HEK293T (cell line): ENCODE measurements at regions not wholly inside any gene's neighbourhood (a gene's known extent, or its start where the extent isn't known, plus 50 kb on each side); places are given as distances from the start of the nearest gene placed in this dataset.
"Not testable (repeated sequence)": the region's sequence is repeated elsewhere in the genome, so short reads cannot be mapped to it uniquely, and the experiment has no call there.

Experiments
- ARNT ChIP-seq: fragments of 450-650 bp; IDR thresholded peaks from 2 replicates; pipeline ENCODE4 v1.6.1; 2017; ENCODE audit warnings: mild to moderate bottlenecking
- BHLHE40 ChIP-seq: fragments of 450-650 bp; IDR thresholded peaks from 2 replicates; pipeline ENCODE4 v1.6.1; 2016; ENCODE audit warnings: mild to moderate bottlenecking, moderate library complexity, borderline replicate concordance
- CTBP1 ChIP-seq: fragments of 450-650 bp; IDR thresholded peaks from 2 replicates; pipeline ENCODE4 v1.6.1; 2016; ENCODE audit warnings: borderline replicate concordance
- ELF4 ChIP-seq: fragments of 450-650 bp; IDR thresholded peaks from 2 replicates; pipeline ENCODE4 v1.6.1; 2017; ENCODE audit warnings: antibody characterized with exemption
- FOXA1 ChIP-seq: fragments of 450-650 bp; IDR thresholded peaks from 2 replicates; pipeline ENCODE4 v1.6.1; 2016; ENCODE audit warnings: mild to moderate bottlenecking
- FOXK2 ChIP-seq: fragments of 450-650 bp; IDR thresholded peaks from 2 replicates; pipeline ENCODE4 v1.6.1; 2016; ENCODE audit warnings: mild to moderate bottlenecking
- FOXM1 ChIP-seq: fragments of 450-650 bp; IDR thresholded peaks from 2 replicates; pipeline ENCODE4 v1.6.1; 2017; ENCODE audit warnings: mild to moderate bottlenecking, borderline replicate concordance
- HDGF ChIP-seq: fragments of 450-650 bp; IDR thresholded peaks from 2 replicates; pipeline ENCODE4 v1.6.1; 2017; ENCODE audit warnings: antibody characterized with exemption, borderline replicate concordance
- L3MBTL2 ChIP-seq: fragments of 450-650 bp; conservative IDR thresholded peaks from 2 replicates; pipeline ENCODE4 v1.6.1; 2016; ENCODE audit warnings: mild to moderate bottlenecking
- LEF1 ChIP-seq: fragments of 450-650 bp; IDR thresholded peaks from 2 replicates; pipeline ENCODE4 v1.6.1; 2017; ENCODE audit warnings: mild to moderate bottlenecking, borderline replicate concordance
- SP1 ChIP-seq: fragments of 450-650 bp; IDR thresholded peaks from 2 replicates; pipeline ENCODE4 v1.6.1; 2017
- SUZ12 ChIP-seq: fragments of 450-650 bp; IDR thresholded peaks from 2 replicates; pipeline ENCODE4 v1.6.1; 2016; ENCODE audit warnings: mild to moderate bottlenecking
- TARDBP ChIP-seq: fragments of 450-650 bp; IDR thresholded peaks from 2 replicates; pipeline ENCODE4 v1.6.1; 2016
- TF ChIP-seq, protein P1 (sequence below): fragments of 450-650 bp; IDR thresholded peaks from 2 replicates; pipeline ENCODE4 v1.6.1; 2016

DNA sequence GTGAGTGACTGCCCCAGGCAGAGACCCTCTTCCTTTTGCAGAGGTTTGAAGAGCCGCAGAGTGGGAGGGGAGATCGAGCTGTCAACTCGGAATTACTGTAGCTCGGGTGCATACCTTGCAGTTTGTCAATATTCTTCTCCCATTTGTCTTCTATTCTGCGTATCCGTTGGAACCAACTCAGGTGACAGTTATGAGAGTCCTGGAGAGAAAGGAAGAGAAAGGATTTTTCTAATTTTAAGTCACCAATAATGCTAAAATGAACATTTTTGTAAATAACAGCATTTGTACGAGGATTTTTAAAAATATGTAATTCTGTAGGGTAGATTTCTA, 1393.4 kb downstream of the CDH12 start:
- TF ChIP-seq SUZ12, CTBP1, ARNT, BHLHE40, HDGF, ELF4, FOXK2, FOXM1, SP1, LEF1, L3MBTL2, FOXA1, TARDBP: not testable (repeated sequence)
- TF ChIP-seq, protein P1, sequence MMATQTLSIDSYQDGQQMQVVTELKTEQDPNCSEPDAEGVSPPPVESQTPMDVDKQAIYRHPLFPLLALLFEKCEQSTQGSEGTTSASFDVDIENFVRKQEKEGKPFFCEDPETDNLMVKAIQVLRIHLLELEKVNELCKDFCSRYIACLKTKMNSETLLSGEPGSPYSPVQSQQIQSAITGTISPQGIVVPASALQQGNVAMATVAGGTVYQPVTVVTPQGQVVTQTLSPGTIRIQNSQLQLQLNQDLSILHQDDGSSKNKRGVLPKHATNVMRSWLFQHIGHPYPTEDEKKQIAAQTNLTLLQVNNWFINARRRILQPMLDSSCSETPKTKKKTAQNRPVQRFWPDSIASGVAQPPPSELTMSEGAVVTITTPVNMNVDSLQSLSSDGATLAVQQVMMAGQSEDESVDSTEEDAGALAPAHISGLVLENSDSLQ = not testable (repeated sequence)
